T-helper 2 cell treated with Interferon-gamma antibody and Interleukin-4, amounts not matched to agents 5 μg/mL and 100 μg/mL, for 36 hours (primary cell): ENCODE measurements at regions not wholly inside any gene's neighbourhood (a gene's known extent, or its start where the extent isn't known, plus 50 kb on each side); places are given as distances from the start of the nearest gene placed in this dataset.

Source experiments
- DNase-seq: peaks from one replicate; pipeline ENCODE4 v3.0.0; 2021; ENCODE audit warnings: low spot score
- H3K27ac Mint-ChIP-seq: one replicate; pipeline ENCODE4 v1.8.0; 2021; ENCODE audit warnings: mild to moderate bottlenecking, mixed read lengths
- H3K27me3 Mint-ChIP-seq: one replicate; pipeline ENCODE4 v1.8.0; 2021; ENCODE audit warnings: low read depth, mixed read lengths
- H3K36me3 Mint-ChIP-seq: one replicate; pipeline ENCODE4 v1.8.0; 2021; ENCODE audit warnings: low read depth, mixed read lengths
- H3K4me1 Mint-ChIP-seq: one replicate; pipeline ENCODE4 v1.8.0; 2021; ENCODE audit warnings: low read depth, mixed read lengths
- H3K4me3 Mint-ChIP-seq: one replicate; pipeline ENCODE4 v1.8.0; 2022; ENCODE audit warnings: mild to moderate bottlenecking, moderate library complexity, mixed read lengths
- H3K9me3 Mint-ChIP-seq: one replicate; pipeline ENCODE4 v1.8.0; 2021; ENCODE audit warnings: mixed read lengths

- no peak for DNase-seq
- no peaks in the 10 kb centered on the region for H3K9me3 Mint-ChIP-seq
- H3K36me3 Mint-ChIP-seq: no peaks in the 10 kb centered on the region
- H3K4me1 Mint-ChIP-seq: no peaks in the 10 kb centered on the region
- peaks cover 12% of the 10 kb centered on the region for H3K27me3 Mint-ChIP-seq
- no peak overlapping the region for H3K4me3 Mint-ChIP-seq
- H3K27ac Mint-ChIP-seq: no peak overlapping the region
These were observed 204.8 kb upstream of the TOPAZ1 start for GRCh38 chr3:44036850-44037249.

GRCh38 chr3:44039006-44039405 lies 202.7 kb upstream of the TOPAZ1 start:
- H3K9me3 Mint-ChIP-seq: no peaks in the 10 kb centered on the region
- DNase-seq: no peak
- no peaks in the 10 kb centered on the region for H3K4me1 Mint-ChIP-seq
- no peaks in the 10 kb centered on the region for H3K36me3 Mint-ChIP-seq
- peaks cover 6% of the 10 kb centered on the region for H3K27me3 Mint-ChIP-seq
- H3K27ac Mint-ChIP-seq: no peak overlapping the region
- H3K4me3 Mint-ChIP-seq: no peak overlapping the region

- Mint-ChIP-seq H3K27me3 (peaks cover 6% of the 10 kb centered on the region), H3K4me3 (no peak overlapping the region), H3K9me3 (no peaks in the 10 kb centered on the region), H3K4me1 (no peaks in the 10 kb centered on the region), H3K27ac (no peak overlapping the region), H3K36me3 (no peaks in the 10 kb centered on the region)
- DNase-seq: no peak
These were observed 200.0 kb upstream of the TOPAZ1 start for GRCh38 chr3:44041726-44042125.

- Mint-ChIP-seq H3K4me1 (no peaks in the 10 kb centered on the region), H3K9me3 (no peaks in the 10 kb centered on the region), H3K27me3 (peaks cover 7% of the 10 kb centered on the region), H3K4me3 (no peak overlapping the region), H3K36me3 (no peaks in the 10 kb centered on the region), H3K27ac (no peak overlapping the region)
- no peak for DNase-seq
These were observed 198.9 kb upstream of the TOPAZ1 start for GRCh38 chr3:44042772-44043171.

GRCh38 chr3:44045476-44046275 lies 196.0 kb upstream of the TOPAZ1 start:
- Mint-ChIP-seq H3K27me3 (peaks cover 4% of the 10 kb centered on the region), H3K36me3 (no peaks in the 10 kb centered on the region), H3K4me1 (no peaks in the 10 kb centered on the region), H3K9me3 (no peaks in the 10 kb centered on the region), H3K4me3 (no peak overlapping the region), H3K27ac (no peak overlapping the region)
- DNase-seq: no peak

GRCh38 chr3:44047796-44048195 lies 193.9 kb upstream of the TOPAZ1 start:
- H3K27me3 Mint-ChIP-seq: peaks cover 8% of the 10 kb centered on the region
- H3K27ac Mint-ChIP-seq: no peak overlapping the region
- H3K4me1 Mint-ChIP-seq: no peaks in the 10 kb centered on the region
- no peak for DNase-seq
- no peak overlapping the region for H3K4me3 Mint-ChIP-seq
- no peaks in the 10 kb centered on the region for H3K36me3 Mint-ChIP-seq
- H3K9me3 Mint-ChIP-seq: no peaks in the 10 kb centered on the region

GRCh38 chr3:44048196-44048924 lies 193.3 kb upstream of the TOPAZ1 start:
- Mint-ChIP-seq H3K36me3 (no peaks in the 10 kb centered on the region), H3K27me3 (peaks cover 8% of the 10 kb centered on the region), H3K4me3 (no peak overlapping the region), H3K27ac (no peak overlapping the region), H3K4me1 (no peaks in the 10 kb centered on the region), H3K9me3 (no peaks in the 10 kb centered on the region)
- no peak for DNase-seq

- Mint-ChIP-seq H3K27me3 (peaks cover 10% of the 10 kb centered on the region), H3K9me3 (no peaks in the 10 kb centered on the region), H3K27ac (no peak overlapping the region)
These were observed 192.7 kb upstream of the TOPAZ1 start for GRCh38 chr3:44048949-44049348.

GRCh38 chr3:44050101-44050500 lies 191.6 kb upstream of the TOPAZ1 start:
- no peaks in the 10 kb centered on the region for H3K4me1 Mint-ChIP-seq
- peaks cover 16% of the 10 kb centered on the region for H3K27me3 Mint-ChIP-seq
- no peaks in the 10 kb centered on the region for H3K9me3 Mint-ChIP-seq
- no peaks in the 10 kb centered on the region for H3K36me3 Mint-ChIP-seq
- DNase-seq: no peak
- H3K27ac Mint-ChIP-seq: no peak overlapping the region
- H3K4me3 Mint-ChIP-seq: no peak overlapping the region

More at GRCh38 chr3:44048949-44049348, 192.7 kb upstream of the TOPAZ1 start:
- Mint-ChIP-seq H3K36me3 (no peaks in the 10 kb centered on the region), H3K4me1 (no peaks in the 10 kb centered on the region), H3K4me3 (no peak overlapping the region)
- no peak for DNase-seq

- H3K4me3 Mint-ChIP-seq: no peak overlapping the region
- H3K27ac Mint-ChIP-seq: no peak overlapping the region
- H3K27me3 Mint-ChIP-seq: peaks cover 16% of the 10 kb centered on the region
- H3K36me3 Mint-ChIP-seq: no peaks in the 10 kb centered on the region
- no peak for DNase-seq
- no peaks in the 10 kb centered on the region for H3K4me1 Mint-ChIP-seq
- H3K9me3 Mint-ChIP-seq: no peaks in the 10 kb centered on the region
These were observed 190.8 kb upstream of the TOPAZ1 start for GRCh38 chr3:44050867-44051266.

GRCh38 chr3:44055951-44056350 lies 185.7 kb upstream of the TOPAZ1 start:
- Mint-ChIP-seq H3K4me1 (peaks cover 10% of the 10 kb centered on the region), H3K27ac (no peak overlapping the region), H3K27me3 (peaks cover 27% of the 10 kb centered on the region), H3K36me3 (no peaks in the 10 kb centered on the region), H3K4me3 (no peak overlapping the region), H3K9me3 (no peaks in the 10 kb centered on the region)
- no peak for DNase-seq

GRCh38 chr3:44056446-44057240 lies 185.0 kb upstream of the TOPAZ1 start:
- H3K4me3 Mint-ChIP-seq: no peak overlapping the region
- H3K4me1 Mint-ChIP-seq: peaks cover 10% of the 10 kb centered on the region
- peaks cover 24% of the 10 kb centered on the region for H3K27me3 Mint-ChIP-seq
- DNase-seq: no peak
- H3K27ac Mint-ChIP-seq: no peak overlapping the region
- H3K9me3 Mint-ChIP-seq: no peaks in the 10 kb centered on the region
- H3K36me3 Mint-ChIP-seq: no peaks in the 10 kb centered on the region

- H3K36me3 Mint-ChIP-seq: no peaks in the 10 kb centered on the region
- peaks cover 10% of the 10 kb centered on the region for H3K4me1 Mint-ChIP-seq
- peaks cover 25% of the 10 kb centered on the region for H3K27me3 Mint-ChIP-seq
- H3K9me3 Mint-ChIP-seq: no peaks in the 10 kb centered on the region
- H3K27ac Mint-ChIP-seq: no peak overlapping the region
- DNase-seq: peak; percentile 6
- no peak overlapping the region for H3K4me3 Mint-ChIP-seq
These were observed 183.4 kb upstream of the TOPAZ1 start for GRCh38 chr3:44058022-44058867.
